GM21717 (cell line): ENCODE measurements at regions not wholly inside any gene's neighbourhood (a gene's known extent, or its start where the extent isn't known, plus 50 kb on each side); places are given as distances from the start of the nearest gene placed in this dataset.

Experiments
- ATAC-seq: cut with Tn5 transposase; IDR thresholded peaks from one replicate; pipeline ENCODE4 v1.9.1; 2021; ENCODE audit warnings: mild to moderate bottlenecking, moderate library complexity; ENCODE audit not compliant: unreplicated experiment

DNA sequence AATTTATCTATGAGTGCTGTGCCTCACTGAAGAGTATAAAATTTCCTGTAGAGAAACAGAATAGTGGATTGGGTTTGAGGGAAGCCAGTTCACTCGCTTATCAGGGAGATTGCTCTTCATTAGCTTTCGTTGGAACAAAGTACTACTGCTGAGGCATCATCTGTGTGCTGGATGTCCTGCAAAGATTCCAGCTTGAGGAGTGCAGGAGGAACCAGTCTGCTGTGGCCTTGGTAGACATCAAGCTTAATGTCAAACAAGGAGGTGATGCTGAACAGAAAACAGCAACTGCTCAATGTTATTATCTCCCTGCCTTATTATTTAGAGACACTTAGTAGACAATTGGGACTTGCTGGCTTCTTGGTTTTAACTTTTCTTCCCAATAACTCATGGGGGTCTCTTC is 297.5 kb upstream of the DPH6 start:
- no peak for ATAC-seq

DNA sequence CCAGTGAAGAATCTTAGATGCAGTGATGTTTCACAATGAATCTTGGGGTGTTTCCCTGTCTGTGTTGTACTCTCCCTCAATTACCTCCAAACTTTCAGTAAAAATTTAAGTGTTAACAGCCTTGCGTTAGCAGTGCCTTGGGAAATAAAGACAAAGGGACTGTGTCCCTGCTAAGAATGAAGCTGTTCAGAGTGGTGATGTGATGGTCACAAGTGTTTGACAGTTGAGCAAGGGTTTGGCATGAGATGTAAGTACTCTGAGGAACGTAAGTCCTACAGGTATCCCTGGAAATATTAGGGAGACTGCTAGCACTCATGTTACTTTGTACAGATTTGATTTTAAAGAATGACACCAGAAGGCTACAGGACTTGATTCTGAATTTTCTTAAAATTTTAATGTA is 304.3 kb upstream of the DPH6 start:
- no peak for ATAC-seq

DNA sequence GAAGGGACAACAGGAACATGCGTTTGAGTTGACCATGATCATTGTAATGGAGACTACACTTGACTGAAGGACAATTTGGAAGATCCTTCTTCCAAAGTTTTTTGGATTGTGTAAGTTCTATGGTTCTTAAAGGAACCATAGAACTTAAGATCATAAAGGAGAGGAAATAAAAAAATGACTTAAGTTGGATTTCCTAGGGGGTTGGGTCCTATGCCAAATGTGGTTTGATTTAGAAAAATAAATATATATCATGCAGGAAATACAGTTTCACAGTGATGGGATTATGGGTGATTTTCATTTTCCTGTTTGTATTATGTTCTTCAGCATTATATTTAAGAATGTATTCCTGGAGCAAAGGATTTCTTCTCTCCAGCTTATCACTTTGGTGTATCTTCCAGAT is 305.5 kb upstream of the DPH6 start:
- no peak for ATAC-seq

DNA sequence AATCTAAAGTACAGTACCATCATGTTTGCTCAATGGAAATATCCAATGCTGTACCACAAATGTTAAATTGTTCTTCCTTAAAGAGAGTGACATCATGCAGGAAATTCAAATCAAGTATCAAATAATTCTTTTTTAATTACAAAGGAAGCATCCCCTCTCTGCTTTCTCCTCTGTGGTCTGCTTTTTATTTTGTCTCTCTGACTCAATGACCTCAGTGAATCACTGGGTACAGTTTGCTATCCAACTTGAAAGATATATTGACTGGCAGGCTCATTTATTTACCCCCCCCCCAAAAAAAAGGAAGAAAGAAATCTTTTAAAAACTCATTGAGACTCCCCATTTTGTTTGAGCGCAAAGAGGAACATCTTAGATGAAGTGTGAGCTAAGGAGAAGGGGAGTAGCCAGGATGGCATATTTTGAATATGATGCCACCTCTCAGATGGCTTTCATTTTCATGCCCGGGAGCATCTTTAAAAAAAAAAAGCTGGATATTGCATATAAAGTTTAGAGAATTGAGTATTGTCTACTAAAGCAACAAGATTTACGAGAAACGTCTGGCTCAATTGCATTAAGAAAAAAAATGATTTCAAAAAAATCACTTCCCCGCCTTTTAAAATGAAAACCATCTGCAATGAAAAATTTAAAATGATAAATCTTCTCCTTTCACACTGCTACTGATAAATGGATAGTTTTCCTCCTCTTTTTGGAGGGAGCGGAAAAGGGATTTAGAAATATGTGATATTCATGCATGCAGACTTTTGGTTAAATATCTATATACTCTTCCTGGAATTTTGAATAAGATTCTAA is 307.1 kb upstream of the DPH6 start:
- no peak for ATAC-seq

DNA sequence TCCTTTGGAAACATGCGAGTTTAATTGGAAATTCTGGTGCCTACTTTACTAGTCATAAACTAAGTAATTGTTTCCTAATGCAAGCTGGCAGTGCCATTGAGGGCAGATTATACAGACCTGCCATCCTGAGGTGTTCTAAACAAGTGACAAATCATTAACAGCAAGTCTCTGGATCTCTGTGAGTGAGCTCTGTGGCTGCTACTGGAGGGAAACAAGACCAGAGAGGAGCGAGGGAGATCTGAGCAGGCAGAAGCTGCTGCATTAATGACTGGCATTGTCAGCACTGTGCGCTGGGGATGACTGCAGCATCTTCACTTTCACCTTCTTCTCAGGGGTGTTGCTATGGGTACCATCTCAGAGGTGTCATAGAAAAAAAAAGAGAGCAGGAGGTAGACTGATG is 308.4 kb upstream of the DPH6 start:
- ATAC-seq: no peak

DNA sequence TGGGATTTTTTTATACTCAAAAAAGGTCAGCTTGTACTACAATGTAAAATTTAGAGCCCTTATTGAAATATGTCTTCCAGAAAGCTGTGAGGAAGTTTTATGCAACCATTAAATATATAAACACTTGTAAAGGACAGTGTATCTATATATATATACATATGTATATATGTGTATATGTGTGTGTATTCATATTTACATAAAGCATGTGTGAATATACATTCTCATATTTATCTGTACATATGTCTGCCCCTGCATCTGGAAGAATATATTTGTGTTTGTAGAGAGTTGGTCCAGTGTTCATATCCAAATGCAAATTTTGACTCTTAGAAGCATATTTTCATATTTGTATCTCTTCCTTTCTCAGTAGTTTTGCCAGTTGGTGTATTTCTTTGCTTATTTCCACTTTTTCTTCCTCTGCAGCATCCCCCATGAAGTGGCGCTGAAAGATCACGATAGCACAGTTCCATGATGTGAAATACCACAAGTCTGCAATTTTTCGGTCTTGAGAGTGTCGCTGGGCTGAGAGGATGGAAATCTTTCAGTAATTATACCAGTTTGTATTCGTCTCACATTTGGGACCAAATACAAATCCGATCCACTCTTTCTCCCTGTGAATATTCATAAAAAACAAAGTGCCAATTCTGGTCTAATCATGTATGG is 311.7 kb upstream of the DPH6 start:
- ATAC-seq: no peak

DNA sequence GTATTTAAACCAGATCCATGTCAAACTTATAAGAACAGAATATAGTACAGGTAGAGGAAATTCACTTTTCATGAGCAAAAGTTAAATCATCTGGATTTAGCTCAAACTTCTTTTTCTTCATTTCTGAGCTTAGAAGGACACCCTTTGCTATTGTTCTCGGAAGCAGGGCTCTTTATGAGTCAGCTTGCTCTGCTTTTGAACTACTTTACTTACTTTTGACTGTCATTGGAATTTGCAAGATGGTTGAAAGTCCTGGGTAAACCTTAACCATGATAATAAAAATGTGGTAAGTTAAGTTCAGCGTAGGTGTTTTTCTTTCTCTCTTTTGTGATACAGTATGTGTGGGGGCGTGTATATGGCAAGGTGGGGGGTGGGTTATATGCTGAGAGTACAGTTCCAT is 312.7 kb upstream of the DPH6 start:
- no peak for ATAC-seq

DNA sequence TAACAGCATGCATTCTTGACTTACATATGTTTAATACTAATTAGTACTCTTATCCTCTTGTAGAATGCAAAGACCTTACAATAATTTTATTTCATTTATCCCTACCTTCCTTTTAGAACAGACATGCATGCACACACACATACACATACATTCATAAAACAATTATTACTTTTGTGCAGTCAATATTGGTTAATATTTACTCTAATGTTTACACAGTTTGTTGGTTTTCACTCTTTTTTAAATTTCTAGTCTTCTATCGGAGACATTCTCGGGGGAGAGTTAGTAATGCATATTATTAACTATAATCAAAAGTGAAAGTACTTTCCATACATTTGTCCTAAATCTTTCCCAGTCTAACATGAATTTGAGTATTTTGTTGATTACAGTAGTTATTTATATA is 317.7 kb upstream of the DPH6 start:
- no peak for ATAC-seq

DNA sequence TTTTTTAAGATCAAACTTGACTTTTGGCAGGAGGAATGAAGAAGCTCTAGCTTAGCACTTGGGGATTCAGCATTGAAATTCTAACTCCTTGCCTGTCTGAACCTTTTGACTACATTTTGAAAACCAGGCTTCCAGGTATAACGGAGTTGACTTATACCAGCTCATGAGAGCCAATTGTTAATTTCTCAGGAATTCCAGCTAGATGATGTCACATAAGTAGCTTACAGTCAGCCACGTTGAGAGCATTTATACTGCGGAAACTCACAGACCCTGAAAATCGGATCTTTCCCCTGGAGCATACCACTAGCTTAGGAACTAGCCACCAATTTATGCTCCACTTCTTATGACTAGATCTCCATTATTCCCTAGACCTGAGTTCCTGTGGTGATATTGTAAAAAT is 321.4 kb upstream of the DPH6 start:
- ATAC-seq: no peak

DNA sequence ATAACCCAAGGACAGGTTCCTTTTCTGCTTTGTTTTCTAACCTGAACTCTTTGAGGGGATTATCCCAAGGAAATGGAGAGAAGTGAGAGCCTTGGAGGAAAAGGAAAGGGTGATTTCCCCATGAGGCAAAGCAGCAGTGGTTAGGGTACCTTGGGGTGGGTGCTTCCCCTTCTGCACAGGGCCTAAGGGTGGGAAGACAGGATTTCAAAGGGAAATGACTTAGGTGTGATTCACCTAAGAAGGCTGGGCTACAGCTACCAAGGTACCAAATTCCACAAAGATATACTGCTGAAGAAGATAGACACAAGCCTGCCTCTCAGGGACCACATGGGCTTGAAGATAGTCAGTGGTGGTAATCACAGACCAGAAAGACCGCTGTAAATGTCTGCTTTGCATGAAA is 325.3 kb upstream of the DPH6 start:
- ATAC-seq: no peak

DNA sequence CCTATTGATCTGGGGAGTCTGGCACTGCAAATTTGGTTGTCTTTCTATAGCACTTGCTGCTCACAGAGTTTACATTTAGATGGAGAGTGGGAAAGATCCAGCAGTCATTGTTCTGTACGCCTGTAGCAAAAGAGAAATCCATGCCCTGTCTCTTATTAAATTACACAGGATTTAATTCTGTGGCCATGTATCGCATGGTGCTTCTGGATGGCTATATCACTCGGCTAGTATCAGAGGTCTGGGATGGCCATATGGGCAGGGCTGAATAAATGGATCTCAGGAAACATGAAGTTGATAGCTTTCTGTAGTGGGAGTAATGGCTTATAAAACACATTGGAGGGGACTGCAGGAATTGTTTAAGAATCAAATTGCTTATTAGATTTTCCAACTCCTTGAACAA is 325.8 kb upstream of the DPH6 start:
- ATAC-seq: no peak

DNA sequence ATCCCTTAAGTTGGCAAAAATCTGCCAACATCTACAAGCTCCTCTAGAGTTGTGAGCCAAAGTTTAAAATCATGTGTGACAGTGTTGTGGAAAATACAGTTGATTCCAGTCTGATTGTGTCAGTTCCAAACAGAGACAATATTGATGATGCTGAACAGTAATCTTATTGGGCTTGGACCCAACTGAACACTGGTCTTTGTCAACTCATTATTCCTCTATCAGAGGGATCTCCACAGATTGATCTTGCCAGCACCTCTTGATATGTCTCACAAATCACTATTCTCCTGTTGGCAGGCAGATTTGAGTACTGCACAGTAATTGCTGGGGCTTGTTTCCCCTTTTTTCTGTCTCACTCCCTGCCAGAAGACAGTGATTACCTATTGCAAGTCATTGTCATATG is 326.6 kb upstream of the DPH6 start:
- ATAC-seq: no peak

DNA sequence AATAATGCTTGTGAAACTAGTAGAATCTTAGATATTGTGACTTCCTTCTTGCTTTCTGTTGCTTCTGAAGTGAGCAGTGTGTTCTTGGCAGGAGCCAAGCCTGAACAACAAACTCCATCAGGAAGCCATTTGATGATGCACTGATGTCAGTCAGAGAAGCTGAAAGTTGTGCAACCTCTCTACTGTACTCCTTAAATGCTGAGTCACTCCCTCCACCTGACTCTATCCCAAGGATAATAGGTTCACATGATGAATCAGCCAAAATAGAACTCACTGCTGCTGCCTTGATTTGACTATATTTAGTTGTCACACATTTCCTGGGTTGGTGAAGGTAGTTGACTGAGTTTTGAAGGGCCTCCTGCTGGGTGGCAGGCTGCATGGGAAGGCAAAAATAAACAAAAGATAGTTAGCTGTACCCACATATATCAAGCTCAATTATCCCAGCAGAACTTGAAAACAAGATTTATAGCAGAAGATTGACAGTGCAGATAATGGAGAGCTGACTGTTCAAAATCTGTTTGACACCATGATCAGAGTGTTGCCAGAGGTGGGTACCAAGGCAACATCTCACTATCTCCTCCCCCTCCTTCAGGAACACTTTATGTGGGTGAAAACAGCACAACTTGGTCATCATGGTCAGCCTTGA is 328.4 kb upstream of the DPH6 start:
- no peak for ATAC-seq

DNA sequence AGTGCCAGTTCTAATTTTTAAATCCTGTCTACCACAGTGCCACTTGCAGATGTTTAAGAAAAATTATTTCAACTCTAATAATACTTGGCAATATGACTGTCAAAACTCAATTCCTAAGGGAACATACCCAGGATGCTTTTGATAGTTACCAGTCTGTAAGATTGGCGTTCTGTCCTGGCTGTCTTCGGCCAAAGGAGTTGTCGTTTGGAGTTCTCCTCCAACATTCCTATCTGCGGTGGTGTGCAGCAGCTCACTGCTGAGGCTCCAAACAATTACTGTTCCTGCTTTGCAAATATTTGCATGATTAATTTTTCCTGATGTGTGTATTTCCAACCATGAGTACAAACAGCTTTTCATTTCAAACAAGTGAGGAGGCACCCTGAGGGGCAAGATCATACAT is 330.8 kb upstream of the DPH6 start:
- ATAC-seq: no peak

DNA sequence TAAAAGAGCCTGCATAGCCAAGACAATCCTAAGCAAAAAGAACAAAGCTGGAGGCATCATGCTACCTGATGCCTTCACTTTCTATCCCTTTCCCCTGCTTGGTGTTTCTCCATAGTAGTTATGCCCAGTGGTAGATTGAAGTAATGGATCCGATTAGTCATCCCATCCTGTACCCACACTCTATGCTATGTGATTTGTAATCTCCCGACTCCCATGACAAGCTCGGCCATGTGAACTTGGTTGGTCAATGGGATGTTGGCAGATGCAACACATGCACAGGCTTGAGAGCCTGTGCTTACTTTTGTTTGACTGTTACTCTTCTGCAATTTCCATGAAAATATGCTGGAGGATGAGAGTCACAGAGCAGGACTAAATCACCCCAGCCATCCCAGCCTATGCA is 334.9 kb upstream of the DPH6 start:
- no peak for ATAC-seq

DNA sequence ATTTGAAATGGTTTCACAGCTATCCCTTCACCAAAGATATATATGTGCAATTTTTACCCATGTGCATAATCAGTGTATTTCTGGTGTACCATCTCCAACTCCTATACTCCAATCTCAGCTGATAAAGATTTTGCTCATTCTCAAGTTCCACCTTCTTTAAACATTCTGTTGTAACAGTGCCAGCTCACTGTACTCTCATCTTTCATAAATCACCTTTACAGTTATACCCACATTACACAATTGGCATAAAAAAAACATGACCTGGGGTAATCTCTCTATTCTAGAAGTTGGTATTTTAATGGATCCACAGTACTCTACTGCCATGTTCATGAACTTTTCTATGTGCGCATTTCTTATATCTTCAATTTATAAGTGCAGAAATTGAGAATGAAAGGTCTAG is 339.9 kb upstream of the DPH6 start:
- no peak for ATAC-seq

DNA sequence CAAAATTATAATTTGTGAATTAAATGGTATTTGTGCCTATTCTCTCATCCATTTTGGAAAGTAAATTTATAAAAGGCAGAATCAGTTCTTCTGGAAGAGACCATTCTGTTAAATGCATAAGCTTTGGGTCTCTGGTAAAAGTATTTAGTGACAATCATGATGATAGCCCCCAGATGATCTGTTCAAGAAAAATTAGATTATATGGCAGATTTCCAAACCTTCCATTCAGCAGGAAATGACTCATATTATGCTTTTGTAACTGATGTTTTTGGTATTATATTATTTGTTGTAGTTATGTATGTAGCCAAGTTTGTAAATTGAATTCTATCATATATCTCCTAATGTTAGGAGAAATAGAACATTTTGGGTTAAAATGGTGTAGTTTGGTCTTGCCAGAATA is 340.8 kb upstream of the DPH6 start:
- no peak for ATAC-seq

DNA sequence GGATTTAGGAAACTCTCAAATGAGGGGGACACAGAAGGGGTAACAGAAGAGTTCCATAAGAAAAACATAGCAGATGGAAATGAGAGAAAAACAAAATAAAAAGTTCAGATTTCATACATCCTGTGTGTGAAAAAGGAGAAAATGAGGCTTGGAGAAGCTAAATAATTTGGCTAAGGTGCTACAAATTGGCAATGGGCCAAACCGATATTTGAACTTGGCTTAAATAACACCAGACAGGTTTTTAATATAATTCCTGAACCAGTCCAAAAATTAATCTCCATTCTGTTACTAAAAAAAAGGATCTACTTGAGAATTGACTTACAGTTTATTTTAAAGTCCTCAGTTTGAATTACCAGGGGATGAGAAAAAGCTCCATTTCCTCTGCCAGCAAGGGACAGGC is 342.9 kb upstream of the DPH6 start:
- no peak for ATAC-seq

DNA sequence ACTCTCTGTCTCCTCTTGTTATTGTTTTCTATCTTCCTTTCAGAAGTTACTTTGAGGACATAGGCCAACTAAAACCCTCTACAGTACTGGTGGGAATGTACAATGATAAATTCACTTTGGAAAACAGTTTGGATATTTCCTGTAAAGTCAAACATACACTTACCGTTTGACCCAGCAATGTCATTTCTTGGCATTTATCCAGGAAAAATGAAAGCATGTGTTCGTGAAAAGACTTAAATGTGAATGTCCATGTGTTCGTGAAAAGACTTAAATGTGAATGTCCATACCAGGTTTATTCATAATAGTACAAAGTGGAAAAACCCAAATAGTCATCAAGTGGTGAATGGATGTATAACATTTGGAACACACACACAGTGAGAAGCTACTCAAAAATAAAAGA is 361.5 kb upstream of the DPH6 start:
- no peak for ATAC-seq

DNA sequence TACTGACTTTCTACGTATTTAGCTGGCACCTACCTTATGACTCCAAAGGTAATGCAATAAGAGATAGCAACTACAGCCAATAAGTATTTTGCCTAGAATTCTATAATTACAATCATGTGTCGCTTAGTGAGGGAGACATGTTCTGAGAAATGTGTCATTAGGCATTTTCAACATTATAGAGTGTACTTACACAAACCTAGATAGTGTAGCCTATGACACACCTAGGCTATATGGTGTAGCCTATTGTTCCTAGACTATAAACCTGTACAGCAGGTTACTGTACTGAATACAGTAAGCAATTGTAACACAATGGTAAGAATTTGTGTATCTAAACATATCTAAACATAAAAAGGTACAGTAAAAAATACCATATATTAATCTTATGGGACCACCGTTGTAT is 363.4 kb upstream of the DPH6 start:
- no peak for ATAC-seq

DNA sequence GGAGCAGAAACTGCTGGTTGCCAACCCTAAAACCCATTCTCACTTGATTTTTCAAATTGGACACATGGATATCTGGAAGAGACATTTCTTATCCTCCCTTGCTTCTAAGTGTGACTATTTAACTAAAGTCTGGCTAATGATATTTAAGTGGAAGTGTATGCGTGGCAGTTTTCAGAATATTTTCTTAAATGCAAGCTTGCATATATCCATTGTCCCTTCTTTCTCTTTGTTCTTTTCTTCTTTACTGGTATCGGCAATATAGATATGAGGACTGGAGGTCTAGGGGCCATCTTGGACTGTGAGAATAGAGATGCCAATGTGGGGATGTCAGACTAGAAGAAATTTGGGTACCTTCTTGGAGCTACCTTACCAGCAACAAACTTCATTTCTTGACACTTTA is 364.3 kb upstream of the DPH6 start:
- ATAC-seq: no peak

DNA sequence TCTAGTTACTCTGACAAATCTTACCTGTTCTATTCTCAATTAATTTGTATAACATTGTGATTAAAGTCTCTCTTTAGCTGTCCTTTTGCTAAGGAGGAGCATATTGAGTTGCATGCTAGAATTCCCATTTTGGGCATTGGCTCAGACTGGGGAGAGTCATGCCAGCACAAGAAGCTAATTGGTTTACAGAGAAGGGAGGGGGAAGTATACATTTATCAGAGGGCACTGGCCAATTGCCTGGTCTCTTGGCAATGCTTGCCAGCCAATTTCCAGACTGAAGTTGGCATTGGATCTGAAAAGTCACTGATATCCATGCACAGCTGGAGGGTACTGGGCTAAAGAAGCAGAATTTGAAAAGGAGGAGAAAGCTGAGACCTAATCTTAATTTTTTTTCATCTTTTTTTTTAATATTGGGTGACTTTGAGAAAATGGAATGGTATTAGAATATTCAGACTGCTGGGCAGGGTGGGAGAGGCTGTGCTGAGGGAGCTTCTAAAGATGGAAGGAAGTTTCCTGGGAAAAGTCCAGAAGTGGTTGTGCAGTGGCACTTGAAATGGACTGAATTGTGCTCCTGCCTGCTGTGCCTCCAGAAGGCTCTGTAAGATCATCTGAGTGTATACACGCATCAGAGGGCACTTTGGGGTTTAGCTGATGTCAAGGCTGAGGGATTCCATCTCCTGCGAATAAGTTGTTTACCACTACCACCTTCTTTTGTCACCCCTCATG is 365.2 kb upstream of the DPH6 start:
- ATAC-seq: no peak
